ENCODE measurements at regions not wholly inside any gene's neighbourhood (a gene's known extent, or its start where the extent isn't known, plus 50 kb on each side); places are given as distances from the start of the nearest gene placed in this dataset.

DNA sequence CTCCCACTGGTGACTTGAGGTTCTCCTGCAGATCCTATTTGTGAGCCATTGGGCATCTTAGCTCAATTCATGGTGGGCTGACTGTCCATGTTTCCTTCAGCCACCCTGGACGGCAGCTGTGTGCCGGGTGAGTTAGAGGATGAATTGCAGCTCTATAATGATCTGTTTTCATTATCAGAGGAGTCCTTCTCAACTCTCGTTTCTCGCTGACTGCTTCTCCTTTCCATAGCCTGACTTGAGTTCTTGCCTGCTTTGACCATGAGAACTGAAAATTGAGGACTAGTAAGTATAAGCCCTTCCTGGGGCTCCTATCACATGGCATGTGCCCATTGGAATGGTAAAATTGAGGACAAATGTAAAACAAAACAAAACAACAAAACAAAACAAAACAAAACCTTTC lies 121.8 kb downstream of the CDC42EP3 start:
- DNase-seq = no peak

DNA sequence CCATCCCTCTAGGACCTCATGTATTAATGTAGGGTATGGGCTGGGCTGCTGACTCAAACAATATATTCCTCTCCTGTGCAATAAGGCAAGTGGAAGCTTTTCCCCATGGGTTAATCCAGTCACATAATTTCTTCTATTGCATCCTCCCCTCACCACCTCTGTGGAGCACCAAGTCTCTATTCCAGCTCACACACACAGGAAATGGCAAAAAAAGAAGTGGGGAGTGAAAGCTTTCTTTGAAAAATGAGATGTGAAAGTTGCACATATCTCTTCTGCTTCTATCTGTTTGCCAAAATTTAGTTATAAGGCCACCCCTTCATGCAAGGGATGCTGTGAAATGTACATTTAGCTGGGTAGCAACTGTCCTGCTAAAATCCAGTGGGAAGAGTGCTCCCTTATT lies 121.3 kb downstream of the CDC42EP3 start:
- DNase-seq = no peak

DNA sequence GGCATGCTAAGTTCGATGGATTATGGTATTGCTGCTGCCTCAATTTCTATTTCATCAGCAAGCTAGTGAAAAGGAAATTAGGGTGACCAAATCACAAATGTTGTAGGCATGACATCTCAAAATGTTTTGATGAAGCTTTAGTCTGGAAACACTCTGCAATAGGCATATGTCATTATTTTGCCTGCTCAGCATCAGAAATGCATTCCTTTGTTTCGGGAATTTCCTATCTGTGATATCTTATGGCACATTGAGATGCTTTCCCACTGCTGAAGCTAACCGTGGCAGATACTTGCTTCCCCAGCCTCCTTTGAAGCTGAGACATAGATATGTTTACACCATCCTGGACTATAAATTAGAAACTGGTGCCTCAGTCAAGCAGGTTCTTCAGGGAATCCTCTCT lies 119.7 kb downstream of the CDC42EP3 start:
- DNase-seq = no peak

DNA sequence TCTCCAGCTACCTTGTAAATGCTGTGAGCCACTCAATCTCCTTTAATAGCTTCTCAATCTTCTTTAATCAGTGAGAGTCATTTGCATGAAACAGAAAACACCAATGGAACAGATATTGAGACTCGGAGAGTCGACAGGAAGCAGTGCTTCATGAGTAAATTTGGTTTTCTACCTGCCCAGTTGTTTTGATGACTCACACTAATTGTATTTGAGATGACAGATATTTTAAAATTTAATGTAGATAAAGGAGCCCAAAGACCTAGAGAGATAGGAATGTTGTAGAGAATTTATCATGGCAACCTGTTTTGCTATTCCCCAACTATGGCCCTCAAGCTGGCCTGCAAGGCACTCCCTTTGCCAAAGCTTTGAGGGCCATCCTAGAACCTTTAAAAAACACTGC lies 119.1 kb downstream of the CDC42EP3 start:
- DNase-seq = no peak

DNA sequence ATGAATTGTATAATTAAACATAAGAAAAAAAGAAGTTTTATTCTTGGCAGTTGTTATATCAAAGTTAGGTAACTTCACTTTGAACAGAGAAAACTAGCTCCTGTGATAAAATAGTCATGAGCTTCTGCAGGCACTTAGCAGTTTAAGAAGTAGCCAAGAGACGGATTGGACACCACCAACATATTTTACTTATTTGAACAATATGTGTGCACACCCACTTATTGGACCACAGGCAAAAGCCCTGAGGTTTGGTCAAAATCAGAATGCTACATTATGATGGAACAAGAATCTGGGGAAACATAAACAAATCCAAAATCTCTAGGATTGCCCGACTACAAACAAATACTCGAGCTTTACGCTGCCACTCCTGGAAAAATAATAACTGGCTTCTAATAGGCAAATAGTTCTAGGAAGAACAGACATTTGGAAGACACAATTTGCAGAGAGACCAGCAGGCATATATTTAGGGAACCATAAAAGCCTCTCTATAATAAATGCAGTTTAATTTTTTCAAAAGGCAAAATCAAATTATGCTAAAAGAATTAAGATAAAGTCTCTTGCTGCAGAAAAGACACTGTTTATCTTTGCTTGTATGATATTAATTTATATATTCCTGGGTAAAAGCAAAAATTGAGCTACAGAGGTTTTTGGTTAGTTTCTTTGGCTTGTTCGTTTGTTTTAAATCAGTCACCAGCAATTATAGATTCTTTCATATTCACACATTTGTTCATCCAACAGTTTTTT lies 117.9 kb downstream of the CDC42EP3 start:
- DNase-seq = no peak

DNA sequence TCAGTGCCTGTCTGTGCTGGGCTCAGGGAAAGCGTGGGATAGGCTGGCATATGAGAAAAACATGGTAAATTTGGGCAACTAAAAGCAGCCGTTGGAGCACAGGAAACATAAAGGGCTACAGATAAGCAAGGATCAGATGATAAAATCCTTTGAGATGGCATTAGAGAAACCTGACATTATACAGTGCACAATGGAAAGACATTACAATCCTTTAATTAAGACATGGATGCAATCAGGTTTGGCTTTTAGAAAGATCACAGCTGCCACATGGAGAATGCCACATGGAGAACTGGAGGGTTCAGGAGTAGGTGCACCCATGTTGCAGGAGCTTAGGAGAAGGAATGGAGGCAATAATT lies 117.3 kb downstream of the CDC42EP3 start:
- no peak for DNase-seq

DNA sequence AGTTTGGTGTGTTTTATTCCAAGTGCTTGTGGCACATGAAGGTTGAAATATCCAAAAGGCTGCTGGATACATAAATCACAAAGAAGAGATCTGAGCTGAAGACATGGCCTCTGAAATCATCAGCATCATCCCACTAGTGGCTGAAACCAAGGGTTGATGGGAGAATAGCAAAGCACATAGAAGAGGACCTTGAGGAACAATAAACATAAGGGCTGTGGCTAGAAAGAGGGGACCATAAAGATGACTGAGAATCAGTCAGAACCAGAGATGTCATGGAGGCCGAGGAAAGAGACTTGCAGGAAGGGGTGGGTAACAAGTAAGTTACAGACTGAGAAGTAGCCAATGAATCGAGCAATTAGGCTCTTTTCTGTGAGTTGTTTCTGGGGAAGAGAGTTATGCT lies 116.8 kb downstream of the CDC42EP3 start:
- DNase-seq = no peak

DNA sequence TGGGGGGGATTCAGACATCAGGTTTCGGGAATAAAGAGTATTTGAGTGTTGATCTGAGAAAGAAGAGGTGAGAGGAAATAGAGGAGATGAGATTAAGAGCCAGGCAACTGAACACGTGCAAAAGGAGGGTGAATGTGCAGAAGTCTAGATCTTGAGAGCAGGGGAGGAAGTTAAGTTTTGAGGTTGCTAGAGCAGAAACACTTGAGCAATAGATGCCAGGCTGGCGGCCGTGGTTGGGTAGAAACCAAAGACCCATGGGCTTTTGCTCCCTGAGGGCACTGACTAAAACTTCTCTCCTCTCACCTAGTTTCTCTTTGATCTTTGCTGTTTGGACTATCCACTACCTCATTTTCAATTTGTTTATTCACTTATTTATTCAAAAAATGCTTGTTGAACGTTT lies 116.0 kb downstream of the CDC42EP3 start:
- no peak for DNase-seq

DNA sequence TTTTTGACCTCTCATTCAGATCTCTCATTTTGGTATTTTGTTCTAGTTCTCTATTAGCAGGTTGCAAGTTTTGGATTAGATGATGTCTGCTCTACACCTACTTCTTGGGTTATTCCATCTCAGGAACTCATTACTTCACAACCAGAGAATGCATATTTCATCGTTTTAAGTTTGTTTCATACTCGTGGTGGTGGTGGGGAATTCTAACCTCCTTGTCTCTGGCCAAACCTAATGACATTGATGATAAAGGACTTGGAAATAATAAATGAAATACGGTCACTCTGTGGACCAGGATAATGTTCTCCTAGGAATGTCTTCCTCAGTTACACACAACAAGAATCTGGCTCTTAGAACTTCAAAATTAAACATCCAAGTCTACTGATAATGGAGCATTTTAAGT lies 115.2 kb downstream of the CDC42EP3 start:
- no peak for DNase-seq

DNA sequence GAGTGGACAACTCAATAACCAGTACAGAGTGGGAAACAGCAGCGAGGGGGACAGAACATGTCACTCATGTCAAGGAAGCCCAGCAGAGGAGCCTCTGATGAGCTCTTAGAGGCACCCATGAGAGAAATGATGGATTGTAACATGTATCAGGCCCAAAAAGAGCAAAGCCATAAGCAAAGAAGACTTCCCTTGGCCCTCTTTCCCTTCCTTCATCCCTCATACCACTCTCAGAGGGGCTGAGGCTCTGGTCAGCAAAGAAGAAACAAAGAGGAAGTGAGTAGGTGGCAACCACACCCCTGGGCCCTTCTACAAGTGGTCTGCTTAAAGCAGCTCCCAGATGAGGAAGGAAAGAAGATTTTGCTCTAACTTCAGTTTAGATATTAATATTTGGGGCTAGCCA lies 112.8 kb downstream of the CDC42EP3 start:
- DNase-seq = no peak

DNA sequence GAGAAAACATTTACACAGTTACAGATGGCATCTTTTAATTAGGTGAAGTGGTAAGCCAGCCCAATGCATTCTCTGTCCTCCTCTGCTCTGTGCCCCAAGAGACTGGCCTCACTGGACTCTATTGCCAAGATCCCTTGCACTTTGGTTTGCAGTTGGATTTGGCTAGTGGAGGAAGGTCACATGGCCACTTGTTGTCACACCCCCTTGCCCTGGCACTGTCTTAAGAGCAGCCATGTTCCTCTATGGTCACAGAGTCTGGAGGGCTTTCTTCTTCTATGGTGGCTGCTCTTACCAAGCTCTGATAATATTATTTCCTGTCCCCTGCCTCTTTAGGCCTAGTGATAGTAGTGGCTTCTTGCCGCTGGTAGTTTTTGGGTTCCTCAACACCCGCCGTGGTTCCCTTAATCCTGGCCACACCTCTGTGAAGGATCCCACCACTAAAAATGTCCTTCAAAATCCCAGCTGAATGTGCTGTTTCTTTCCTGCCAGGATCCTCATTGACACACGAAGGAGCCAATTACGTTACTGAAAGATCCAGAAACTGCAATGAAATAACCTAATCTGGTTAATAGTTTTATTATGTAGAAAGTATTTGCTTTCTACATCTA lies 111.1 kb downstream of the CDC42EP3 start:
- no peak for DNase-seq

DNA sequence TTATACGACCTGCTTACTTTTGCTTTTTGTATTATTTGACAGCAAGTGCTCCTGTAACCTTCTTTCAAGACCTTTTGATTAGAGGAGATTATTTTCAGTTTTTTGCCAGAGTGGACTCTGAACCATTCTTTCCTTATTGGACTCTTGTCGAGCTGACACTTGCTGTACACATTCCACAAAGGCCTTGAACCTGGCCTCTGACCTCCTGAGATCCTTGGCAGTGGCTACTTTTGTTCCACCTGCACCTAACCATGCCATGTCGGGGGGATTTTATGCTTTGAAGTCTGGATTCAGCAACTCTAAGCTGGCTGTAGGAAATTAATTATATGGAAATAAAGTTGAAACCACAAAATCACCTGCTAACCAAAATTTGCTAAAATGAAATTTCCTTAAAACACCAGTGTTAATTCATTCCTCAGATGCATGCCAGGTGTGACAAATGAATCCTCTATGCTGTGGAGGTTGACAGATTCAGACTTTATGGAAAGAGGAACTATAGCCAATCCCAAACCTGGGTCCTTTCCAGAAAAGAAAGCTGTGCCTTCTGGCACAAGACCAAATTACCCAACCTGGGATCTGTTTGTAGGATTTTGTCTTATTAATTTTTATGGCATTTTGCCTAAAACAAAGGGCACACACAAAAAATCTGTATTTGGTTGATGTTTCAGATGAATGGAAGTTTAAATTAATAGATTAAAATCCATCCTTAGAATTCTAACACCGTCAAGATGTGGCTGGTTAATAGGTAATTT lies 110.4 kb downstream of the CDC42EP3 start:
- no peak for DNase-seq

DNA sequence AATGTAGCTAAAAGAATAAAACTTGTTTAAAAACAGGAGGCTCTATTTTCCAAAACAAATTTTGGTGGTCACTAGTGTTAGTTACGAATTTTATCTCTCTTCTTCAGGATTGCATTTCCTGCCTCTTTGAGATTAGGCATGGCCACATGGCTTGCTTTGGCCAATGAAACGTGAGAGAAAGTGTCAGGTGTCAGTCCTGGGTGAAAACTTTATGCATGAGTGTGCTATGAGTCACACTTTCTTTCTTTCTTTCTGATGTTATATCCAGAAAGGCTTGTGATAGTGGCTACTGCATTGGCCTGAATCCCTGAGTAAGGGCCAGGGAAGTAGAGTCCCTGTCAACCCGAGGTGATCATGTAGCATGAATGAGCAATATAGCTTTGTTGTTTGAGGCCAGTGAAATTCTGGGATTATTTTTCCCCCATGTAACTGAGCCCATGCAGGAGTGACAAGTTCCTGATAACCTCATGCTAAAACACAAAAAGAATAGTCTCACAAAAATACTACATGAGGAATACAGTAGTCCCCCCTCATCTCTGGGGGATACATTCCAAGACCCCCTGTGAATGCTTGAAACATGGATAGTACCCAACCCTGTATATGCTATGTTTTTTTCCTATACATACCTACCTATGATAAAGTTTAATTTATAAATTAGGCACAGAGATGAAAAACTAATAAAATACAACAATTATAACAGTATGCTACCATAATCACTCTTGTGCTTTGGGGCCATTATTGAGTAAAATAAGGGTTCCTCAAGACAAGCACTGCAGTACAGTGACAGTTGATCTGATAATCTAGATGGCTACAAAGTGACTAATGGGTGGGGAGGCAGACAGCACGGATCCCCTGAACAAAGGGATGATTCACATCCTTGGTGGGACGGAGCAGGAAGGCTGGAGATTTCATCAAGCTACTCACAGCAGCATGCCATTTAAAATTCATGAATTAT lies 109.5 kb downstream of the CDC42EP3 start:
- no peak for DNase-seq

DNA sequence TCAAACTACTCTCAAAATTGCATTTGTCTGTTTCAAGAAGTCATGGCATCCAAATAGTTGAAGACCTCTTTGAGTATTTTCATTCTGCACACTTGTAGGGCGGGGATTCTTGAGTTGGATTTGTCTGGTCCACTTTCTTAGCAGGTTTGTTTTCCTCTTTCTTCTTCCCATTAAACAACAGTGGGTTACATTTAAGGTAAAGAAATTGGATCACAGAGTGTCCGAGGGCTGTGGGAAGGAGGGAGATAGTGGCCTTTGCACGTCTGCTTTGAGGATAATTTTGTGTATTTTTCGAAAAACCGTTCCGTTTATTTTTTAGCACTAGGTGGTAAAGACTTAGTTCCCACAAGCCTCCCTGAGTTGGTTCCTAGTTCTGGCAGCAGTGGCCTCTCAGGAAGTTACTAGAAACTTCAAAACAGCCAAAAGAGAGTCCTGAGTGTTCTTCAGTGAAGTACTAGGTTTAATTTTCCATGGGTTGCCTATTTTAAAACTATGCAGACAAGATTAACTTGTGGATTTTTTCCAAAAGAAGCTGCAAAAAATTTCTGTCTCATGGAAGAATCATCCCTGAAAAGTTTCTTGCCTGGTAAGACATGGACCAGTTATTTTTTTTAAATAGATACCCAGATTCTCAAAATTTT lies 107.9 kb downstream of the CDC42EP3 start:
- no peak for DNase-seq

DNA sequence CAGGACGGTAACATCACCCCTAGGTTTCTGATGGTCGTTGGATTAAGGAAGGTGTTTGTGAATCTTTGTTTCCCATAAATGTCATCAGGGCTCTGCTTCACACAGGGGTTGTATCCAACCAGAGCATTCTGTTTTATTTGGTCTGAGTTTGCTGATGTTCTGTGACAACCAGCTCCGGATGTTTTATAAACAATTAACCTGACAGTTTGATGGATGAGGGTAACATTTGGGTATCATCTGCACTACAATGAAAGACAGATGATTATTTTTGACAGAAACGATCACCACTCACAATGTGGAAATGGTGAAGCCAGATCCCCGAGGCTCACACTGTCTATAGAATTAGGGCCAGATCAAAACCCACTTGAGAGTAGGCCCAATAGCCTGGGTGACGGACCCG lies 107.1 kb downstream of the CDC42EP3 start:
- no peak for DNase-seq

DNA sequence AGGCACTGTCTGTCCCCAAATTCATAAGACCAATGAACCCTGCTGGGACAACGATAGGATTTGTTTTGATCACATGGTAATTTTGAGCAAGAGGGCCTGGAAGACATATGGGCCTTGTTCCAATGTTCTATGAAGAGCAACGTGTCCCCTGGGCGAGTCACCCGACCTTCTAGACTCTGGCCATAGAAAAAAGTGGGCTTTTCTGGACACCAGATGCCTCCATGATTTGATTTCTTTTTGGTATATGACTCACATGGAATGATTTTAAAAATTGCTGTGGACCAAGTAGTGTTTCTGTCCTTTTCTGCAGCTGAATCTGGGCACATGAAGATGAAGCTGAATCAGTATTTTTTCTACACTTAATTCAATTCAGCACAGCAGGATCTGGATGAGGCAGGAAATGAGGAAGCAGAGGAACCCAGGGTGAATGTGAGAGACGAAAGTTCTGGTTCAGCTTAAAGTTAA lies 104.9 kb downstream of the CDC42EP3 start:
- DNase-seq = no peak

DNA sequence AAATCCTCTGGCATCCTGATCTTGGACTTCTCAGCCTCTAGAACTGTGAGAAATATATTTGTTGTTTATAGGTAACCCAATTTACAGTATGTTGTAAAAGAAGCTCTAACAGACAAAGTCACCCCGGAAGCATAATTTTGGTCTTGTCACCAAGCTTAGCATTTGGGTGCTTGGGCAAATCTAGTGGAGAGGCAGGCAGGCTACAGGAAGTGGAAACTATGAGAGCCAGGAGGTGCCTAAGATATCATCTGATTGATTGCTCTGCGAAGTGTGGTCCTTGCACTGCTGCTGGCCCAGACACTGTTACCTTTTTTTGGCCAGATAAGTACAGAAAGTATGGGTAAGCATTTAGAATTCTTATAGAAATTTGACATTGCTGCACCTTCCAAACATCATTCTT lies 102.9 kb downstream of the CDC42EP3 start:
- no peak for DNase-seq

DNA sequence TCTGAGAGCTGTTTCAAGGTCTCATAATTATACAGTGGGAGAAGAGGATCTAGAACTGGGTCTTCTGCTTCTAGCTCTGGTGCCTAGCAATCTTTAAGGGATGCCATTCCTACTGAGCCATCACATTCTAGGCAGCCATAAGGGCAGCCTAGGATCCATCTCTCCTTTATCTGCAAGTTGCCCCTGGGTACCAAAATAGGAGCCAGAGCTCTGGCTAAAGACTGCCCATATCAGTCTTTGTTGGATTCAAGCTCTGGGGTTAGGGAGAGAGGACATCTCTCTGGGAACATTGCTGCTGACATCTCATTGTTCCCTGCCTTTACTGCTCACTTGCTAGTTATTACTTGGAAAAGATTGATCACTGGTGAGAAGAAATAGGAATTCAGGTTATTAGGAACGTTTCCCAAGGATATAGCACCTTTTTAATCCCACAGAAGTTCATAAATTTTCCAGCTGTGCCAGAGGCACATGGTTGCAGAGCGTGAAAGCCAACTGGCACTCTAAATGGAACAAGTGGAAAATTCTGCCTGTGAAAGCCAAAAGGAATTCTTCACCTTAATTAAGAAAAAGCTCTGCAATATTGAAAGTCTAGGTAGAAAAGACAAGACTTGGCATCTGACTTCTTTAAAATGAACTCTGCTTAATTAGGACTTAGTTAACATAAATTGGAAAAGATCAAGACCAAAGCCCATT lies 102.2 kb downstream of the CDC42EP3 start:
- no peak for DNase-seq

DNA sequence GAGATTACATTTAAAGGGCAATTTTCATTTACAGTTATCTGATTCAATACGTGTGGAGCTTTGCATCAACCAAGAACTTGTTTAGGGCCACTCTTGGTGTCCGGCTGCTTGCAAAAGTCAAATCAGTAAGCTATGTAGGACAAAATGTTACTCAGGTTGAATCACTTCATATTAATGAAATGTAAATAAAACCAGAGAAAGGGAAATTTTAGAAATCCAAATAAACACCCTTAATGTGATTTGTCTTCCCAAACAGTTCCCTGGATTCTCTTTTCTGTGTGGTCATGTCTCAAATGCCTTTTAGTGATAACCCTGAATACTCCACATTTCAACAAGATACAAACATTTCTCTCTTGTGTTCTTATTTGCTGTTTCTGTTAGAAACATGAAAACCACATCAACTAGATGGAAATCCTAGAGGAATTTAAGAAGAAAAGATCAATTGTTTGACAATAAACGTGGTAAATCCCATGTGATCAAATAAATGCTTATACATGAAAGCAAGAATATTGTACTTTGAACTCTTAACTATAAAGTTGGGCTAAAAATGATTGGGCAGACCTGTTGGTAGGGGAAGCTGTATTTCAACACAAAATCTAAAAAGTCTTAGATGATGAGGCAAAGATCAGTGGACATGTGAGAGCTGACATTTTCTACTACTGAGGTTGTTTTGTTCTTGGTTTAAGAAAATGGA lies 101.3 kb downstream of the CDC42EP3 start:
- DNase-seq = no peak

DNA sequence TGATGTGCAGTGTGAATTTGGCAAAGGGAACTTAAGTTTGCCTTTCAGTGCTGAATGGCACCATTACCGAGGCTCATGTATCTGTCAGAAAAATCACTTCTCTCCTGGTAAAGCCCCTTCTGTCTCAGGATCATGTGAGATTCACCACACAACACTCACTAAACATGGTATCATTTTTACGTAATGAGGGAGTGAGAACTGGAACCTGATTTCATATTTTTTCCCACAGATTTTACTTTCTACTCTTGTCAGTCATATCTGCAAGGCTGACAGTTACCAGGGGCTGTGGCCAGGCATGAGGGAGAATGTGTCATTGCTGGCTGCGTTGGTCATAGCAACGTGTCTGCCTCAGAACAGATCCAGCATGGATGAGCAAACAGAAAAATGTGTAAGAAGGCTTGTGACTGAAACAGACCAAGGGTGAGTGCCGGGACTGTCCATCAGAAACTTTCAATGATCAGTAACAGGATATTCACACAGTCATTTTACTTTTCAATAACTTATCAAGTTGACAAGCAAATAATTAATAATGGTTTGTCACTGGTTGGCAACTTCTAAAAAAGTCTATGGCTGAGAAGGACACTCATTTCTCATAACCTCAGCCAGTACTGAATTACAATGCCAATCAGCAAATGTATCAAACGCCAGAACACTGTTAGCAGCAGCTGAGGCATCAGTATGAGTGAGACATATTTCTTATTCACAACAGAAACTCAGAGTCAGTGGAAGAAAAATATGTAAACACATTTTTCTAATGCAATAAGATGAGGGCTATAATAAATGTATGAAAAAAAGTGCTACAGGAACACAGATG lies 100.5 kb downstream of the CDC42EP3 start:
- DNase-seq = no peak

Data from hindlimb muscle (tissue), 1 donor.